Mucosa of gallbladder (tissue), 1 donor: ENCODE measurements at regions not wholly inside any gene's neighbourhood (a gene's known extent, or its start where the extent isn't known, plus 50 kb on each side); places are given as distances from the start of the nearest gene placed in this dataset.
"Not testable (repeated sequence)": the region's sequence is repeated elsewhere in the genome, so short reads cannot be mapped to it uniquely, and the experiment has no call there.

Experiments used
- DNase-seq: peaks from one replicate; pipeline ENCODE4 v3.0.0-alpha.2; 2020; ENCODE audit warnings: low spot score
- donor health status: DM: no; HTN: no; CAD: no.

GRCh38 chr4:162841753-162842152 lies 324.9 kb downstream of the NAF1 start:
- no peak for DNase-seq

- DNase-seq: no peak
These were observed 326.9 kb downstream of the NAF1 start for GRCh38 chr4:162839814-162840213.

GRCh38 chr4:162838671-162839070 lies 328.0 kb downstream of the NAF1 start:
- DNase-seq: no peak

GRCh38 chr4:162837679-162838078 lies 329.0 kb downstream of the NAF1 start:
- DNase-seq: no peak

GRCh38 chr4:162837241-162837640 lies 329.4 kb downstream of the NAF1 start:
- DNase-seq: no peak

- DNase-seq: no peak
These were observed 329.9 kb downstream of the NAF1 start for GRCh38 chr4:162836773-162837172.

GRCh38 chr4:162836258-162836657 lies 330.4 kb downstream of the NAF1 start:
- not testable (repeated sequence) for DNase-seq

GRCh38 chr4:162830899-162831298 lies 335.8 kb downstream of the NAF1 start:
- DNase-seq: no peak

- DNase-seq: not testable (repeated sequence)
These were observed 349.3 kb downstream of the NAF1 start for GRCh38 chr4:162817374-162817773.

- DNase-seq: no peak
These were observed 362.3 kb downstream of the NAF1 start for GRCh38 chr4:162804351-162804924.

- no peak for DNase-seq
These were observed 363.3 kb downstream of the NAF1 start for GRCh38 chr4:162803378-162803777.

- DNase-seq: no peak
These were observed 369.6 kb downstream of the NAF1 start for GRCh38 chr4:162797108-162797507.

- DNase-seq: no peak
These were observed 373.1 kb downstream of the NAF1 start for GRCh38 chr4:162793571-162793970.

- no peak for DNase-seq
These were observed 373.7 kb downstream of the NAF1 start for GRCh38 chr4:162793004-162793403.

GRCh38 chr4:162791226-162791625 lies 375.5 kb downstream of the NAF1 start:
- no peak for DNase-seq

GRCh38 chr4:162787120-162787519 lies 379.6 kb downstream of the NAF1 start:
- no peak for DNase-seq

GRCh38 chr4:162782778-162783525 lies 383.7 kb downstream of the NAF1 start:
- no peak for DNase-seq

GRCh38 chr4:162782096-162782777 lies 384.5 kb downstream of the NAF1 start:
- DNase-seq: no peak

- DNase-seq: no peak
These were observed 395.8 kb downstream of the NAF1 start for GRCh38 chr4:162770761-162771490.

- DNase-seq: no peak
These were observed 399.6 kb downstream of the NAF1 start for GRCh38 chr4:162767083-162767482.

- no peak for DNase-seq
These were observed 404.7 kb downstream of the NAF1 start for GRCh38 chr4:162761965-162762364.

GRCh38 chr4:162740228-162740627 lies 426.5 kb downstream of the NAF1 start:
- not testable (repeated sequence) for DNase-seq
